Osteoblast (primary cell): ENCODE measurements at regions not wholly inside any gene's neighbourhood (a gene's known extent, or its start where the extent isn't known, plus 50 kb on each side); places are given as distances from the start of the nearest gene placed in this dataset.
A peak's percentile ranks its signal among the peaks of the same experiment; 100 is the strongest.

Source experiments
- DNase-seq: peaks from one replicate; pipeline ENCODE4 v3.0.0; 2011; ENCODE audit warnings: low spot score, mixed read lengths; ENCODE audit not compliant: insufficient read length; ENCODE audit errors: missing footprints
- H2AFZ ChIP-seq: 2 replicates; pipeline ENCODE4 v1.6.0; 2011; ENCODE audit warnings: mild to moderate bottlenecking, low read length
- H3K27ac ChIP-seq: 2 replicates; pipeline ENCODE4 v1.5.1; 2011; ENCODE audit warnings: mild to moderate bottlenecking, low read depth, low read length, moderate library complexity
- H3K27me3 ChIP-seq: 2 replicates; pipeline ENCODE4 v1.6.0; 2012; ENCODE audit warnings: mild to moderate bottlenecking, control low read depth, inconsistent platforms, low read length, moderate library complexity; ENCODE audit not compliant: insufficient read depth
- H3K36me3 ChIP-seq: 2 replicates; pipeline ENCODE4 v1.5.1; 2011; ENCODE audit warnings: mild to moderate bottlenecking, low read length, control low read depth, moderate library complexity; ENCODE audit not compliant: insufficient read depth
- H3K4me1 ChIP-seq: 2 replicates; pipeline ENCODE4 v1.5.1; 2011; ENCODE audit warnings: mild to moderate bottlenecking, low read length, control low read depth, moderate library complexity; ENCODE audit not compliant: insufficient read depth
- H3K4me2 ChIP-seq: 2 replicates; pipeline ENCODE4 v1.6.0; 2011; ENCODE audit warnings: mild to moderate bottlenecking, low read length; ENCODE audit not compliant: insufficient read depth
- H3K4me3 ChIP-seq: fragments of 200-600 bp; sonication (generic); 3 replicates; pipeline ENCODE4 v1.5.1; 2012; ENCODE audit warnings: mild to moderate bottlenecking, low read length, inconsistent platforms; ENCODE audit not compliant: insufficient read depth
- H3K79me2 ChIP-seq: 2 replicates; pipeline ENCODE4 v1.6.0; 2012; ENCODE audit warnings: mild to moderate bottlenecking, low read length, control low read depth, inconsistent platforms; ENCODE audit not compliant: insufficient read depth
- H3K9me3 ChIP-seq: 2 replicates; pipeline ENCODE4 v1.5.1; 2011; ENCODE audit warnings: low read depth, low read length, control low read depth
- H4K20me1 ChIP-seq: 2 replicates; pipeline ENCODE4 v1.6.0; 2012; ENCODE audit warnings: mild to moderate bottlenecking, low read length, control low read depth; ENCODE audit not compliant: insufficient read depth
- CTCF ChIP-seq: IDR thresholded peaks from 2 replicates; pipeline ENCODE4 v1.5.1; 2011; ENCODE audit warnings: mild to moderate bottlenecking, low read depth, low read length, moderate library complexity; ENCODE audit errors: extremely low read depth

GRCh38 chr13:37944869-37945442, 75.4 kb upstream of the TRPC4 start:
- Histone ChIP-seq H2AFZ (peak overlapping the region; percentile 43), H3K9me3 (no peaks in the 10 kb centered on the region), H3K27ac (no peak overlapping the region), H3K4me3 (no peak overlapping the region), H4K20me1 (no peaks in the 10 kb centered on the region), H3K27me3 (no peaks in the 10 kb centered on the region), H3K79me2 (no peaks in the 10 kb centered on the region), H3K4me2 (no peak overlapping the region), H3K4me1 (no peaks in the 10 kb centered on the region), H3K36me3 (no peaks in the 10 kb centered on the region)
- DNase-seq, result peak; percentile 34
- TF ChIP-seq CTCF, result peak; percentile 29

GRCh38 chr13:37944081-37944868, 74.7 kb upstream of the TRPC4 start:
- no peaks in the 10 kb centered on the region for H3K9me3 ChIP-seq
- no peak overlapping the region for H3K4me2 ChIP-seq
- H3K4me3 ChIP-seq, result no peak overlapping the region
- H3K79me2 ChIP-seq, result no peaks in the 10 kb centered on the region
- no peak for DNase-seq
- H3K36me3 ChIP-seq, result no peaks in the 10 kb centered on the region
- H3K4me1 ChIP-seq, result no peaks in the 10 kb centered on the region
- H3K27ac ChIP-seq, result no peak overlapping the region
- peak overlapping the region; percentile 43 for H2AFZ ChIP-seq
- H3K27me3 ChIP-seq, result no peaks in the 10 kb centered on the region
- no peak for TF ChIP-seq CTCF
- no peaks in the 10 kb centered on the region for H4K20me1 ChIP-seq

GRCh38 chr13:37942929-37943328, 73.4 kb upstream of the TRPC4 start:
- DNase-seq, result no peak
- TF ChIP-seq CTCF, result no peak
- Histone ChIP-seq H3K4me3 (no peak overlapping the region), H3K36me3 (no peaks in the 10 kb centered on the region), H3K4me2 (no peak overlapping the region), H3K4me1 (no peaks in the 10 kb centered on the region), H3K9me3 (no peaks in the 10 kb centered on the region), H3K79me2 (no peaks in the 10 kb centered on the region), H3K27me3 (peaks cover 4% of the 10 kb centered on the region), H2AFZ (no peak overlapping the region), H4K20me1 (no peaks in the 10 kb centered on the region), H3K27ac (no peak overlapping the region)

GRCh38 chr13:37934339-37935191, 65.0 kb upstream of the TRPC4 start:
- TF ChIP-seq CTCF, result no peak
- Histone ChIP-seq H3K79me2 (no peaks in the 10 kb centered on the region), H3K4me3 (no peak overlapping the region)

More at GRCh38 chr13:37934339-37935191, 65.0 kb upstream of the TRPC4 start:
- peak overlapping the region; percentile 29 for H2AFZ ChIP-seq
- no peaks in the 10 kb centered on the region for H3K36me3 ChIP-seq
- no peak for DNase-seq
- H3K27me3 ChIP-seq, result peaks cover 42% of the 10 kb centered on the region
- H3K4me2 ChIP-seq, result no peak overlapping the region
- no peak overlapping the region for H3K27ac ChIP-seq
- H3K9me3 ChIP-seq, result no peaks in the 10 kb centered on the region
- no peaks in the 10 kb centered on the region for H3K4me1 ChIP-seq
- H4K20me1 ChIP-seq, result no peaks in the 10 kb centered on the region
